ENCODE measurements at regions not wholly inside any gene's neighbourhood (a gene's known extent, or its start where the extent isn't known, plus 50 kb on each side); places are given as distances from the start of the nearest gene placed in this dataset.

DNA sequence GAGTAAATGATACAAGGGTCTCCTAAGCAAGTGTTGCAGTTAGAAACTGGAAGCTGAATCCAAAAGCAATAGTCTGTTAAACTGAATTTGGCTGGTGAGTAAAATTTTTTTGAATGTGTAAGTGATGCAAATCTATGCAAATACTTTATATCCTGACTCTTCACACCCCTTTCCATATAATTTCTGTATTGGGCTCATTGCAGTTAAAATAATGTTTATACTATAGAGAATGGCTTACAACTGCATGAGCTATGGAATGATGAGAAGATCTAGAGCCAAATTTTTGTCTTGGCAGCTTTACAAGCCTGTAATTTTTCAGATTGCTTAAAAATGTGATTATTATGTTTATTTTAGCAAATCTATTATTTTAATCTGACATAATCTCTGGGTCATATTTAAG is 57.0 kb upstream of the GABRA1 start:
- Histone ChIP-seq H3K27ac (ENCODE audit: low read depth) (no peak overlapping the region), H3K27me3 (ENCODE audit: insufficient read depth) (no peaks in the 10 kb centered on the region), H3K36me3 (ENCODE audit: insufficient read depth) (no peaks in the 10 kb centered on the region), H3K4me1 (ENCODE audit: insufficient read depth) (peaks cover 2% of the 10 kb centered on the region; the same call in 1 of the 2 replicates), H2AFZ (no peak overlapping the region), H4K20me1 (replicated peaks; ENCODE audit: insufficient read depth) (no peaks in the 10 kb centered on the region), H3K79me2 (replicated peaks; ENCODE audit: insufficient read depth) (no peaks in the 10 kb centered on the region), H3F3A (replicated peaks; ENCODE audit: low read depth) (no peaks in the 10 kb centered on the region), H3K9me2 (ENCODE audit: insufficient read depth) (no peaks in the 10 kb centered on the region), H3K4me3 (no peak overlapping the region), H3K4me2 (no peak overlapping the region)
- ATAC-seq = no peak
- no peak for DNase-seq (ENCODE audit: low spot score)
- Mint-ChIP-seq H3K4me3 (no peak overlapping the region), H3K27ac (no peak overlapping the region), H3K36me3 (ENCODE audit: low read depth) (no peaks in the 10 kb centered on the region), H3K27me3 (ENCODE audit: insufficient read depth, low read depth, poor library complexity) (no peaks in the 10 kb centered on the region), H3K4me1 (peaks cover 5% of the 10 kb centered on the region; the same call in 1 of the 3 replicates), H3K9me3 (no peaks in the 10 kb centered on the region; the same call in 2 of the 3 replicates)
- no peak for TF ChIP-seq NANOG (IDR thresholded peaks at IDR 0.05; ENCODE audit: borderline replicate concordance)
- no peak for TF ChIP-seq CREB1 (CRISPR knock-in tag; IDR thresholded peaks at IDR 0.05; ENCODE audit: low read depth)
- TF ChIP-seq ETS1 (IDR thresholded peaks at IDR 0.05) = no peak
- TF ChIP-seq, protein P1, sequence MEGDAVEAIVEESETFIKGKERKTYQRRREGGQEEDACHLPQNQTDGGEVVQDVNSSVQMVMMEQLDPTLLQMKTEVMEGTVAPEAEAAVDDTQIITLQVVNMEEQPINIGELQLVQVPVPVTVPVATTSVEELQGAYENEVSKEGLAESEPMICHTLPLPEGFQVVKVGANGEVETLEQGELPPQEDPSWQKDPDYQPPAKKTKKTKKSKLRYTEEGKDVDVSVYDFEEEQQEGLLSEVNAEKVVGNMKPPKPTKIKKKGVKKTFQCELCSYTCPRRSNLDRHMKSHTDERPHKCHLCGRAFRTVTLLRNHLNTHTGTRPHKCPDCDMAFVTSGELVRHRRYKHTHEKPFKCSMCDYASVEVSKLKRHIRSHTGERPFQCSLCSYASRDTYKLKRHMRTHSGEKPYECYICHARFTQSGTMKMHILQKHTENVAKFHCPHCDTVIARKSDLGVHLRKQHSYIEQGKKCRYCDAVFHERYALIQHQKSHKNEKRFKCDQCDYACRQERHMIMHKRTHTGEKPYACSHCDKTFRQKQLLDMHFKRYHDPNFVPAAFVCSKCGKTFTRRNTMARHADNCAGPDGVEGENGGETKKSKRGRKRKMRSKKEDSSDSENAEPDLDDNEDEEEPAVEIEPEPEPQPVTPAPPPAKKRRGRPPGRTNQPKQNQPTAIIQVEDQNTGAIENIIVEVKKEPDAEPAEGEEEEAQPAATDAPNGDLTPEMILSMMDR (conservative IDR thresholded peaks at IDR 0.05; ENCODE audit: low read depth in 2 of 2) = no peak
- TF ChIP-seq, protein P2, sequence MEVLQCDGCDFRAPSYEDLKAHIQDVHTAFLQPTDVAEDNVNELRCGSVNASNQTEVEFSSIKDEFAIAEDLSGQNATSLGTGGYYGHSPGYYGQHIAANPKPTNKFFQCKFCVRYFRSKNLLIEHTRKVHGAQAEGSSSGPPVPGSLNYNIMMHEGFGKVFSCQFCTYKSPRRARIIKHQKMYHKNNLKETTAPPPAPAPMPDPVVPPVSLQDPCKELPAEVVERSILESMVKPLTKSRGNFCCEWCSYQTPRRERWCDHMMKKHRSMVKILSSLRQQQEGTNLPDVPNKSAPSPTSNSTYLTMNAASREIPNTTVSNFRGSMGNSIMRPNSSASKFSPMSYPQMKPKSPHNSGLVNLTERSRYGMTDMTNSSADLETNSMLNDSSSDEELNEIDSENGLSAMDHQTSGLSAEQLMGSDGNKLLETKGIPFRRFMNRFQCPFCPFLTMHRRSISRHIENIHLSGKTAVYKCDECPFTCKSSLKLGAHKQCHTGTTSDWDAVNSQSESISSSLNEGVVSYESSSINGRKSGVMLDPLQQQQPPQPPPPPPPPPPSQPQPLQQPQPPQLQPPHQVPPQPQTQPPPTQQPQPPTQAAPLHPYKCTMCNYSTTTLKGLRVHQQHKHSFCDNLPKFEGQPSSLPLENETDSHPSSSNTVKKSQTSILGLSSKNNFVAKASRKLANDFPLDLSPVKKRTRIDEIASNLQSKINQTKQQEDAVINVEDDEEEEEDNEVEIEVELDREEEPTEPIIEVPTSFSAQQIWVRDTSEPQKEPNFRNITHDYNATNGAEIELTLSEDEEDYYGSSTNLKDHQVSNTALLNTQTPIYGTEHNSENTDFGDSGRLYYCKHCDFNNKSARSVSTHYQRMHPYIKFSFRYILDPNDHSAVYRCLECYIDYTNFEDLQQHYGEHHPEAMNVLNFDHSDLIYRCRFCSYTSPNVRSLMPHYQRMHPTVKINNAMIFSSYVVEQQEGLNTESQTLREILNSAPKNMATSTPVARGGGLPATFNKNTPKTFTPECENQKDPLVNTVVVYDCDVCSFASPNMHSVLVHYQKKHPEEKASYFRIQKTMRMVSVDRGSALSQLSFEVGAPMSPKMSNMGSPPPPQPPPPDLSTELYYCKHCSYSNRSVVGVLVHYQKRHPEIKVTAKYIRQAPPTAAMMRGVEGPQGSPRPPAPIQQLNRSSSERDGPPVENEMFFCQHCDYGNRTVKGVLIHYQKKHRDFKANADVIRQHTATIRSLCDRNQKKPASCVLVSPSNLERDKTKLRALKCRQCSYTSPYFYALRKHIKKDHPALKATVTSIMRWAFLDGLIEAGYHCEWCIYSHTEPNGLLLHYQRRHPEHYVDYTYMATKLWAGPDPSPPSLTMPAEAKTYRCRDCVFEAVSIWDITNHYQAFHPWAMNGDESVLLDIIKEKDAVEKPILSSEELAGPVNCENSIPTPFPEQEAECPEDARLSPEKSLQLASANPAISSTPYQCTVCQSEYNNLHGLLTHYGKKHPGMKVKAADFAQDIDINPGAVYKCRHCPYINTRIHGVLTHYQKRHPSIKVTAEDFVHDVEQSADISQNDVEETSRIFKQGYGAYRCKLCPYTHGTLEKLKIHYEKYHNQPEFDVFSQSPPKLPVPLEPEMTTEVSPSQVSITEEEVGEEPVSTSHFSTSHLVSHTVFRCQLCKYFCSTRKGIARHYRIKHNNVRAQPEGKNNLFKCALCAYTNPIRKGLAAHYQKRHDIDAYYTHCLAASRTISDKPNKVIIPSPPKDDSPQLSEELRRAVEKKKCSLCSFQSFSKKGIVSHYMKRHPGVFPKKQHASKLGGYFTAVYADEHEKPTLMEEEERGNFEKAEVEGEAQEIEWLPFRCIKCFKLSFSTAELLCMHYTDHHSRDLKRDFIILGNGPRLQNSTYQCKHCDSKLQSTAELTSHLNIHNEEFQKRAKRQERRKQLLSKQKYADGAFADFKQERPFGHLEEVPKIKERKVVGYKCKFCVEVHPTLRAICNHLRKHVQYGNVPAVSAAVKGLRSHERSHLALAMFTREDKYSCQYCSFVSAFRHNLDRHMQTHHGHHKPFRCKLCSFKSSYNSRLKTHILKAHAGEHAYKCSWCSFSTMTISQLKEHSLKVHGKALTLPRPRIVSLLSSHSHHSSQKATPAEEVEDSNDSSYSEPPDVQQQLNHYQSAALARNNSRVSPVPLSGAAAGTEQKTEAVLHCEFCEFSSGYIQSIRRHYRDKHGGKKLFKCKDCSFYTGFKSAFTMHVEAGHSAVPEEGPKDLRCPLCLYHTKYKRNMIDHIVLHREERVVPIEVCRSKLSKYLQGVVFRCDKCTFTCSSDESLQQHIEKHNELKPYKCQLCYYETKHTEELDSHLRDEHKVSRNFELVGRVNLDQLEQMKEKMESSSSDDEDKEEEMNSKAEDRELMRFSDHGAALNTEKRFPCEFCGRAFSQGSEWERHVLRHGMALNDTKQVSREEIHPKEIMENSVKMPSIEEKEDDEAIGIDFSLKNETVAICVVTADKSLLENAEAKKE (CRISPR knock-in tag; IDR thresholded peaks at IDR 0.05) = no peak
- TF ChIP-seq EZH2phosphoT487 (IDR thresholded peaks at IDR 0.05; ENCODE audit: unreplicated experiment) = no peak
- TF ChIP-seq, protein P3, sequence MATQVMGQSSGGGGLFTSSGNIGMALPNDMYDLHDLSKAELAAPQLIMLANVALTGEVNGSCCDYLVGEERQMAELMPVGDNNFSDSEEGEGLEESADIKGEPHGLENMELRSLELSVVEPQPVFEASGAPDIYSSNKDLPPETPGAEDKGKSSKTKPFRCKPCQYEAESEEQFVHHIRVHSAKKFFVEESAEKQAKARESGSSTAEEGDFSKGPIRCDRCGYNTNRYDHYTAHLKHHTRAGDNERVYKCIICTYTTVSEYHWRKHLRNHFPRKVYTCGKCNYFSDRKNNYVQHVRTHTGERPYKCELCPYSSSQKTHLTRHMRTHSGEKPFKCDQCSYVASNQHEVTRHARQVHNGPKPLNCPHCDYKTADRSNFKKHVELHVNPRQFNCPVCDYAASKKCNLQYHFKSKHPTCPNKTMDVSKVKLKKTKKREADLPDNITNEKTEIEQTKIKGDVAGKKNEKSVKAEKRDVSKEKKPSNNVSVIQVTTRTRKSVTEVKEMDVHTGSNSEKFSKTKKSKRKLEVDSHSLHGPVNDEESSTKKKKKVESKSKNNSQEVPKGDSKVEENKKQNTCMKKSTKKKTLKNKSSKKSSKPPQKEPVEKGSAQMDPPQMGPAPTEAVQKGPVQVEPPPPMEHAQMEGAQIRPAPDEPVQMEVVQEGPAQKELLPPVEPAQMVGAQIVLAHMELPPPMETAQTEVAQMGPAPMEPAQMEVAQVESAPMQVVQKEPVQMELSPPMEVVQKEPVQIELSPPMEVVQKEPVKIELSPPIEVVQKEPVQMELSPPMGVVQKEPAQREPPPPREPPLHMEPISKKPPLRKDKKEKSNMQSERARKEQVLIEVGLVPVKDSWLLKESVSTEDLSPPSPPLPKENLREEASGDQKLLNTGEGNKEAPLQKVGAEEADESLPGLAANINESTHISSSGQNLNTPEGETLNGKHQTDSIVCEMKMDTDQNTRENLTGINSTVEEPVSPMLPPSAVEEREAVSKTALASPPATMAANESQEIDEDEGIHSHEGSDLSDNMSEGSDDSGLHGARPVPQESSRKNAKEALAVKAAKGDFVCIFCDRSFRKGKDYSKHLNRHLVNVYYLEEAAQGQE (IDR thresholded peaks at IDR 0.05; ENCODE audit: unreplicated experiment) = no peak
- TF ChIP-seq JUNB (IDR thresholded peaks at IDR 0.05; ENCODE audit: unreplicated experiment) = no peak
- TF ChIP-seq POLR2AphosphoS5 (IDR thresholded peaks at IDR 0.05; ENCODE audit: low read depth) = no peak
- no peak for TF ChIP-seq ZNF114 (CRISPR knock-in tag; IDR thresholded peaks at IDR 0.05)
- TF ChIP-seq ZNF331 (CRISPR knock-in tag; IDR thresholded peaks at IDR 0.05; ENCODE audit: low read depth) = no peak
- no peak for TF ChIP-seq EZH2 (IDR thresholded peaks at IDR 0.05; ENCODE audit: low read depth, unreplicated experiment)

Measured in GM23338 (cell line).